SK-N-SH (cell line): ENCODE measurements at regions not wholly inside any gene's neighbourhood (a gene's known extent, or its start where the extent isn't known, plus 50 kb on each side); places are given as distances from the start of the nearest gene placed in this dataset.

Source experiments
- CTCF ChIP-seq: fragments of 200-600 bp; sonication (generic); IDR thresholded peaks from 2 replicates; pipeline ENCODE4 v1.6.1; 2017; ENCODE audit warnings: antibody characterized with exemption, mild to moderate bottlenecking, moderate library complexity
- TF ChIP-seq, protein P1 (sequence below): IDR thresholded peaks from 2 replicates; pipeline ENCODE4 v1.4.0; 2012; ENCODE audit warnings: low read depth, borderline replicate concordance

GRCh38 chr9:81373294-81373693 lies 316.1 kb downstream of the TLE1 start:
- TF ChIP-seq CTCF = no peak
- TF ChIP-seq, protein P1, sequence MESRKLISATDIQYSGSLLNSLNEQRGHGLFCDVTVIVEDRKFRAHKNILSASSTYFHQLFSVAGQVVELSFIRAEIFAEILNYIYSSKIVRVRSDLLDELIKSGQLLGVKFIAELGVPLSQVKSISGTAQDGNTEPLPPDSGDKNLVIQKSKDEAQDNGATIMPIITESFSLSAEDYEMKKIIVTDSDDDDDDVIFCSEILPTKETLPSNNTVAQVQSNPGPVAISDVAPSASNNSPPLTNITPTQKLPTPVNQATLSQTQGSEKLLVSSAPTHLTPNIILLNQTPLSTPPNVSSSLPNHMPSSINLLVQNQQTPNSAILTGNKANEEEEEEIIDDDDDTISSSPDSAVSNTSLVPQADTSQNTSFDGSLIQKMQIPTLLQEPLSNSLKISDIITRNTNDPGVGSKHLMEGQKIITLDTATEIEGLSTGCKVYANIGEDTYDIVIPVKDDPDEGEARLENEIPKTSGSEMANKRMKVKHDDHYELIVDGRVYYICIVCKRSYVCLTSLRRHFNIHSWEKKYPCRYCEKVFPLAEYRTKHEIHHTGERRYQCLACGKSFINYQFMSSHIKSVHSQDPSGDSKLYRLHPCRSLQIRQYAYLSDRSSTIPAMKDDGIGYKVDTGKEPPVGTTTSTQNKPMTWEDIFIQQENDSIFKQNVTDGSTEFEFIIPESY = no peak
